HG02981 (cell line): ENCODE measurements at regions not wholly inside any gene's neighbourhood (a gene's known extent, or its start where the extent isn't known, plus 50 kb on each side); places are given as distances from the start of the nearest gene placed in this dataset.
"Not testable (repeated sequence)": the region's sequence is repeated elsewhere in the genome, so short reads cannot be mapped to it uniquely, and the experiment has no call there.

Experiments used
- ATAC-seq: cut with Tn5 transposase; IDR thresholded peaks from one replicate; pipeline ENCODE4 v1.9.1; 2021; ENCODE audit warnings: mild to moderate bottlenecking, moderate library complexity; ENCODE audit not compliant: unreplicated experiment

- no peak for ATAC-seq
Measured at GRCh38 chr5:103800741-103801495, 238.3 kb upstream of the NUDT12 start.

- no peak for ATAC-seq
Measured at GRCh38 chr5:103793595-103794182, 231.1 kb upstream of the NUDT12 start.

GRCh38 chr5:103785569-103785968 is 223.0 kb upstream of the NUDT12 start:
- no peak for ATAC-seq

GRCh38 chr5:103783669-103784068 is 221.1 kb upstream of the NUDT12 start:
- ATAC-seq, result no peak

- ATAC-seq, result no peak
Measured at GRCh38 chr5:103780794-103781193, 218.2 kb upstream of the NUDT12 start.

- ATAC-seq, result no peak
Measured at GRCh38 chr5:103774721-103775120, 212.1 kb upstream of the NUDT12 start.

GRCh38 chr5:103772248-103772647 is 209.7 kb upstream of the NUDT12 start:
- no peak for ATAC-seq

GRCh38 chr5:103764403-103764802 is 201.8 kb upstream of the NUDT12 start:
- ATAC-seq, result no peak

- no peak for ATAC-seq
Measured at GRCh38 chr5:103758996-103759395, 196.4 kb upstream of the NUDT12 start.

- ATAC-seq, result no peak
Measured at GRCh38 chr5:103755974-103756373, 193.4 kb upstream of the NUDT12 start.

GRCh38 chr5:103745353-103746065 is 182.9 kb upstream of the NUDT12 start:
- ATAC-seq, result no peak

GRCh38 chr5:103744159-103744558 is 181.6 kb upstream of the NUDT12 start:
- no peak for ATAC-seq

GRCh38 chr5:103743421-103743820 is 180.8 kb upstream of the NUDT12 start:
- ATAC-seq, result no peak

- no peak for ATAC-seq
Measured at GRCh38 chr5:103741984-103742383, 179.4 kb upstream of the NUDT12 start.

- not testable (repeated sequence) for ATAC-seq
Measured at GRCh38 chr5:103736343-103736742, 173.8 kb upstream of the NUDT12 start.

GRCh38 chr5:103724271-103724670 is 161.7 kb upstream of the NUDT12 start:
- no peak for ATAC-seq

- ATAC-seq, result no peak
Measured at GRCh38 chr5:103721183-103721582, 158.6 kb upstream of the NUDT12 start.

GRCh38 chr5:103718108-103718507 is 155.5 kb upstream of the NUDT12 start:
- no peak for ATAC-seq

GRCh38 chr5:103708601-103709000 is 146.0 kb upstream of the NUDT12 start:
- ATAC-seq, result no peak

- ATAC-seq, result no peak
Measured at GRCh38 chr5:103706939-103707682, 144.5 kb upstream of the NUDT12 start.

GRCh38 chr5:103703617-103704016 is 141.0 kb upstream of the NUDT12 start:
- no peak for ATAC-seq
